ENCODE measurements at regions not wholly inside any gene's neighbourhood (a gene's known extent, or its start where the extent isn't known, plus 50 kb on each side); places are given as distances from the start of the nearest gene placed in this dataset.

DNA sequence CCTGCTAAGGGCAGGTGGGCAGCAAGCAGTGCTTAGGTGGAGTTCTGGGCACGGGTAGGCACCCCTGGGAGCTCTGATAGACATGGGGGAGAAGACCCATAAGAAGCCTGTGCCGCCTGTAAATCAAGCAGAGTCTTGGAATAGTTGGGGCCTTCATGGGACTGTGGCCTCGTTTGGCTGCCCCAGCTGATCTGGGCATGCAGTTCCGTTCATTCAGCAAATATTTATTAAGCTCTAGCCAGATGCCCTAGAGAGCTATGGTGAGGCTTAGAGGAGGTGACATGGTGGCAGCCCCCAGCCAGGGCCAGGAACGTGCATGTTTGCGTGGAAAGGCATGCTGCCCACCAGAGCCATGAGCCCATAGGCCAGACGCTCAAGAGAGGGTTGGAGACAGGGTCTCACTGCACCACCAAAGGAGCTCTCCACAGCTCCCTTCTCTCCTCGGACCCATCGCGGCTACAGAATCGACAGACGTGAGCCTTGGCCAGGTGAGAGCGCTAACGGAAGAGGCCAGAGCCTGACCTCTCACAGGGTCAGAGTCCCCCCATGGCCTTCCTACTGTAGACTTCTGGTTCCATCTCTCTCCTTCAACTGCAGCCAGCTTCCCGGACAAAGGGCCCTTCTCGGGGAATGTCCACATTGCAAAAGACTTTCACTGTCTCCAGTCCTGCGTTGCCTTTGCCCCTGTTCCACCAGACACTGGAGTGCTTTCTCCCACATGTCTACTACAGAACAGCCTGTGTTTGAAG lies 135.7 kb downstream of the INHBB start:
- TF ChIP-seq, protein P1, sequence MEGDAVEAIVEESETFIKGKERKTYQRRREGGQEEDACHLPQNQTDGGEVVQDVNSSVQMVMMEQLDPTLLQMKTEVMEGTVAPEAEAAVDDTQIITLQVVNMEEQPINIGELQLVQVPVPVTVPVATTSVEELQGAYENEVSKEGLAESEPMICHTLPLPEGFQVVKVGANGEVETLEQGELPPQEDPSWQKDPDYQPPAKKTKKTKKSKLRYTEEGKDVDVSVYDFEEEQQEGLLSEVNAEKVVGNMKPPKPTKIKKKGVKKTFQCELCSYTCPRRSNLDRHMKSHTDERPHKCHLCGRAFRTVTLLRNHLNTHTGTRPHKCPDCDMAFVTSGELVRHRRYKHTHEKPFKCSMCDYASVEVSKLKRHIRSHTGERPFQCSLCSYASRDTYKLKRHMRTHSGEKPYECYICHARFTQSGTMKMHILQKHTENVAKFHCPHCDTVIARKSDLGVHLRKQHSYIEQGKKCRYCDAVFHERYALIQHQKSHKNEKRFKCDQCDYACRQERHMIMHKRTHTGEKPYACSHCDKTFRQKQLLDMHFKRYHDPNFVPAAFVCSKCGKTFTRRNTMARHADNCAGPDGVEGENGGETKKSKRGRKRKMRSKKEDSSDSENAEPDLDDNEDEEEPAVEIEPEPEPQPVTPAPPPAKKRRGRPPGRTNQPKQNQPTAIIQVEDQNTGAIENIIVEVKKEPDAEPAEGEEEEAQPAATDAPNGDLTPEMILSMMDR (IDR thresholded peaks at IDR 0.05; ENCODE audit: low read depth, low read length, poor library complexity, severe bottlenecking): no peak
- no peak for TF ChIP-seq EZH2phosphoT487 (IDR thresholded peaks at IDR 0.05; ENCODE audit: borderline replicate concordance, low read length)
